HepG2 (cell line): ENCODE measurements at regions not wholly inside any gene's neighbourhood (a gene's known extent, or its start where the extent isn't known, plus 50 kb on each side); places are given as distances from the start of the nearest gene placed in this dataset.

Source experiments
- ATAC-seq: fragments of 200-7000 bp; cut with Tn5 transposase; 3 replicates; pipeline ENCODE4 v1.9.1; 2020; ENCODE audit warnings: mild to moderate bottlenecking, moderate library complexity
- BruUV-seq: library from RNA; stranded (reverse); fragments of 400-500 nt; replicated peaks from 2 replicates; lab custom pipeline; 2021; lab: Mats Ljungman, UMichigan
- CTCF ChIA-PET: fragments of 300-600 bp; formaldehyde crosslinking; extraction: SDS; loops from one replicate; lab custom pipeline; 2021; ENCODE audit warnings: low total read pairs, inconsistent platforms, low intra/inter-chr PET ratio; lab: Yijun Ruan, JAX
- POLR2A ChIA-PET: fragments of 350-600 bp; sonication (Branson Sonifier 250); formaldehyde crosslinking; loops from one replicate; lab custom pipeline; 2020; ENCODE audit warnings: antibody characterized with exemption, inconsistent platforms; lab: Yijun Ruan, JAX
- DNase-seq: peaks from one replicate; pipeline ENCODE4 v3.0.0-alpha.2; 2015; ENCODE audit warnings: low spot score
- FAIRE-seq: peaks from 3 replicates; lab custom pipeline; 2011; peaks lifted over from hg19 to GRCh38; lab: Jason Lieb, UNC
- H2AFZ ChIP-seq: one replicate; pipeline ENCODE4 v1.6.1; 2011; ENCODE audit warnings: low read length, inconsistent platforms
- H3K27ac ChIP-seq: fragments of 300-600 bp; 3 replicates; pipeline ENCODE4 v1.8.0; 2011; ENCODE audit warnings: mixed run types, mild to moderate bottlenecking, mixed read lengths, low read length, inconsistent platforms; ENCODE audit not compliant: insufficient read depth; ENCODE audit errors: extremely low read length
- H3K27me3 ChIP-seq, 2 experiments: fragments of 200-600 bp in 1 of 2; 2 replicates in 1 of 2; 3 replicates in 1 of 2; pipeline versions ENCODE4 v1.6.0 to v1.8.0; 2011; ENCODE audit warnings: low read length in 2 of 2, mild to moderate bottlenecking in 2 of 2, moderate library complexity in 2 of 2, inconsistent platforms in 1 of 2; ENCODE audit not compliant: insufficient read depth in 2 of 2, control insufficient read depth in 1 of 2
- H3K36me3 ChIP-seq, 2 experiments: fragments of 200-600 bp in 1 of 2; replicated peaks in 1 of 2; 2 replicates in 1 of 2; 3 replicates in 1 of 2; pipeline versions ENCODE4 v1.5.1 to v1.8.0; 2011; ENCODE audit warnings: low read length in 2 of 2, inconsistent platforms in 1 of 2; ENCODE audit not compliant: insufficient read depth in 2 of 2, control insufficient read depth in 1 of 2
- H3K4me1 ChIP-seq: 2 replicates; pipeline ENCODE4 v1.5.1; 2012; ENCODE audit warnings: low read length, inconsistent platforms; ENCODE audit not compliant: insufficient read depth
- H3K4me2 ChIP-seq: 2 replicates; pipeline ENCODE4 v1.6.0; 2011; ENCODE audit warnings: low read depth, low read length, inconsistent platforms
- H3K4me3 ChIP-seq, 3 experiments: fragments of 200-600 bp in 1 of 3; sonication (generic), shearing (Covaris generic) in 1 of 3; replicated peaks in 1 of 3; 2 replicates each; pipeline ENCODE4 v1.5.1; 2011 to 2016; ENCODE audit warnings: low read length in 3 of 3, inconsistent platforms in 2 of 3, low read depth in 2 of 3, mild to moderate bottlenecking in 2 of 3, control low read depth in 1 of 3, mixed read lengths in 1 of 3; ENCODE audit not compliant: insufficient read depth in 1 of 3
- H3K79me2 ChIP-seq: one replicate; pipeline ENCODE4 v1.6.1; 2011; ENCODE audit warnings: low read length, inconsistent platforms; ENCODE audit not compliant: insufficient read depth
- H3K9ac ChIP-seq: 2 replicates; pipeline ENCODE4 v1.6.0; 2011; ENCODE audit warnings: mild to moderate bottlenecking, low read depth, low read length, inconsistent platforms; ENCODE audit not compliant: insufficient read depth
- H3K9me3 ChIP-seq: 2 replicates; pipeline ENCODE4 v1.5.1; 2012; ENCODE audit warnings: mild to moderate bottlenecking, low read length
- H4K20me1 ChIP-seq: 2 replicates; pipeline ENCODE4 v1.6.0; 2011; ENCODE audit warnings: inconsistent platforms, mild to moderate bottlenecking, low read length, moderate library complexity; ENCODE audit not compliant: insufficient read depth
- GMEB2 ChIP-seq: IDR thresholded peaks from 2 replicates; pipeline ENCODE4 v1.6.1; 2016; ENCODE audit warnings: missing biosample characterization, missing genetic modification reagents, low read depth
- GPBP1L1 ChIP-seq: sonication (generic); formaldehyde crosslinking; IDR thresholded peaks from 2 replicates; pipeline ENCODE4 v1.5.0; 2020; ENCODE audit warnings: mild to moderate bottlenecking, missing genetic modification reagents
- HNF4G ChIP-seq, 2 experiments: sonication (generic) in 1 of 2; formaldehyde crosslinking in 1 of 2; IDR thresholded peaks; 2 replicates each; pipeline versions ENCODE4 v1.4.0 to v1.6.1; 2011 to 2020; ENCODE audit warnings: borderline replicate concordance in 2 of 2, low read depth in 2 of 2, mild to moderate bottlenecking in 2 of 2, low read length in 1 of 2, missing genetic modification reagents in 1 of 2, moderate library complexity in 1 of 2
- HNRNPH1 ChIP-seq: fragments of 200-400 bp; formaldehyde crosslinking; optimal IDR thresholded peaks from 2 replicates; pipeline ENCODE3; 2017; ENCODE audit warnings: mild to moderate bottlenecking, low read depth, low read length
- JUND ChIP-seq: sonication (generic); formaldehyde crosslinking; IDR thresholded peaks from 2 replicates; pipeline ENCODE4 v1.8.0; 2022; ENCODE audit warnings: mild to moderate bottlenecking, missing genetic modification reagents
- KDM4B ChIP-seq: sonication (generic); formaldehyde crosslinking; IDR thresholded peaks from 2 replicates; pipeline ENCODE4 v1.4.0; 2020; ENCODE audit warnings: missing genetic modification reagents
- MEIS1 ChIP-seq: sonication (generic); formaldehyde crosslinking; IDR thresholded peaks from 2 replicates; pipeline ENCODE4 v1.9.0; 2021; ENCODE audit warnings: mild to moderate bottlenecking, missing genetic modification reagents, moderate library complexity, borderline replicate concordance
- PLRG1 ChIP-seq: fragments of 450-650 bp; conservative IDR thresholded peaks from 2 replicates; pipeline ENCODE4 v1.6.1; 2016
- SNRNP70 ChIP-seq: fragments of 200-400 bp; formaldehyde crosslinking; IDR thresholded peaks from 2 replicates; pipeline ENCODE4 v1.6.1; 2017; ENCODE audit warnings: mild to moderate bottlenecking, low read depth, low read length, moderate library complexity
- SP2 ChIP-seq: sonication (generic); formaldehyde crosslinking; IDR thresholded peaks from 2 replicates; pipeline ENCODE4 v1.5.1; 2020; ENCODE audit warnings: mild to moderate bottlenecking, missing genetic modification reagents
- U2AF1 ChIP-seq: fragments of 200-400 bp; formaldehyde crosslinking; optimal IDR thresholded peaks from 2 replicates; pipeline ENCODE3; 2017; ENCODE audit warnings: mild to moderate bottlenecking, low read depth, low read length
- ZNF335 ChIP-seq: sonication (generic); formaldehyde crosslinking; IDR thresholded peaks from 2 replicates; pipeline ENCODE4 v1.4.0; 2020; ENCODE audit warnings: missing genetic modification reagents
- ZNF350 ChIP-seq: sonication (generic); formaldehyde crosslinking; IDR thresholded peaks from 2 replicates; pipeline ENCODE4 v1.4.0; 2020; ENCODE audit warnings: mild to moderate bottlenecking, low read depth, missing genetic modification reagents, borderline replicate concordance
- ZNF574 ChIP-seq: sonication (generic); formaldehyde crosslinking; IDR thresholded peaks from 2 replicates; pipeline ENCODE4 v1.4.0; 2020; ENCODE audit warnings: missing genetic modification reagents
- ZNF800 ChIP-seq: sonication (generic); formaldehyde crosslinking; IDR thresholded peaks from 2 replicates; pipeline ENCODE4 v1.4.0; 2020; ENCODE audit warnings: missing genetic modification reagents
- ZNF83 ChIP-seq: sonication (generic); formaldehyde crosslinking; IDR thresholded peaks from 2 replicates; pipeline ENCODE4 v1.4.0; 2020; ENCODE audit warnings: missing genetic modification reagents, mild to moderate bottlenecking, borderline replicate concordance
- WGBS: methylation state at CpG from one replicate; pipeline ENCODE4 v1.1.6; 2017; ENCODE audit warnings: low lambda C conversion rate; 5-methylcytosine and 5-hydroxymethylcytosine counted together
- in situ Hi-C: cut with HindIII; loops from 2 replicates; pipeline ENCODE4 v1.10.0; 2017; ENCODE audit warnings: low pct_unique_long_range_greater_than_20kb; ENCODE audit not compliant: extremely low pct_ligation_motif_present
- intact Hi-C: fragments of 100-400 bp; cut with micrococcal nuclease; formaldehyde crosslinking; loops from one replicate; pipeline ENCODE4 v1.10.0; 2022; ENCODE audit not compliant: unreplicated experiment

DNA sequence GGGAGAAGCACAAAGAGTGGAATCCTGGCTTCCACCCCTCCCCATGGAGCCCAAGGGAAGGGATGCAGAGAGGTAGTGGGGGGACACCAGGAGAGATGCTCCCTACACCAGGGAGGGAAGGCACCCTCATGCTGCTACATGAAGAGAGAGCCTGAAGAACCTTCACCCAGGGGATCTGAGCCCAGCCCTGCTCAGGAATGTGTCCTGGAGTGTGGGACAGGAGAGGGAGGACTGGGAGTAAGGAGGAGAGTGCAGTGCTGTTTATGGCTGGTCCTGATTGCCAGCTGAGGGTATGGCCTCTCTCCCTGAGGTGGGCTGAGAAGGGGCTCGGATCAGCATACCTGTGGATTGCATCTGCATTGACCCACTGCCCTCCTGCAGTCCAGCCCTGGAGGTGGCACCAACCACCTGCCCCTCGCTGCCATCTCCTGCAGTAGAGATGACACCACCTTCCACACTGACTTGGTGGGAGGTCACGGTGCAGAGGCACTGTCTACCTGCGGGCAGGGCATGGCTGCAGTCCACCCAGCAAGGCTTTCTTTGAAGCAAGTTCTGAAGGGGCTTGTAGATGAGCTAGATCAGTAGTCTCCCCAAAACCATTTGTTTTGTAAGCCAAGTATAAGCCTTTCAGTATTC is 114.9 kb upstream of the SLC25A48 start:
- no TSS peak for BruUV-seq
- TF ChIP-seq SP2 (CRISPR knock-in tag) (no peak), GPBP1L1 (CRISPR knock-in tag) (no peak), ZNF574 (CRISPR knock-in tag) (no peak), MEIS1 (CRISPR knock-in tag) (no peak), ZNF800 (CRISPR knock-in tag) (no peak), ZNF335 (CRISPR knock-in tag) (no peak), ZNF350 (CRISPR knock-in tag) (no peak), ZNF83 (no peak), PLRG1 (no peak), GMEB2 (CRISPR knock-in tag) (no peak), HNF4G (IDR thresholded peaks at IDR 0.05; ENCODE audit: borderline replicate concordance, low read depth, low read length) (no peak), HNF4G (CRISPR knock-in tag; IDR thresholded peaks at IDR 0.05; ENCODE audit: borderline replicate concordance, low read depth) (no peak), U2AF1 (no peak), JUND (CRISPR knock-in tag) (no peak), SNRNP70 (no peak), HNRNPH1 (no peak), KDM4B (CRISPR knock-in tag) (no peak)

More for the DNA sequence above, 114.9 kb upstream of the SLC25A48 start:
- no peaks in the 10 kb centered on the region for H3K79me2 ChIP-seq
- no peaks in the 10 kb centered on the region for H3K9me3 ChIP-seq
- in situ Hi-C loops (loop anchor here (10.0 kb wide), 1 partner anchor 155 kb away; no protein-coding TSS in a partner anchor), intact Hi-C loops (no loop called here)
- H3K36me3 ChIP-seq, result no peaks in the 10 kb centered on the region
- no peaks in the 10 kb centered on the region for H4K20me1 ChIP-seq
- no peak overlapping the region for H3K4me2 ChIP-seq
- DNase-seq (no peak), FAIRE-seq (no peak), ATAC-seq (no peak)
- no peak overlapping the region for H3K27ac ChIP-seq
- ChIA-PET CTCF (no interaction called here), POLR2A (no interaction called here)
- H3K27me3 ChIP-seq, result peaks cover 3 to 43% of the 10 kb centered on the region in 2 experiments; a peak in 4 of 5 replicates
- no peak overlapping the region for H3K9ac ChIP-seq
- no peak overlapping the region for H2AFZ ChIP-seq
- no peak overlapping the region for H3K4me3 ChIP-seq
- no CpG with 5 or more reads among the region's 4 CpGs for whole genome bisulfite sequencing
- no peaks in the 10 kb centered on the region for H3K4me1 ChIP-seq
